GM06990 (cell line): ENCODE measurements at regions not wholly inside any gene's neighbourhood (a gene's known extent, or its start where the extent isn't known, plus 50 kb on each side); places are given as distances from the start of the nearest gene placed in this dataset.

Source experiments
- DNase-seq: peaks from one replicate; pipeline ENCODE4 v3.0.0-alpha.2; 2011; ENCODE audit not compliant: insufficient read length; ENCODE audit errors: extremely low read depth
- H3K27me3 ChIP-seq: replicated peaks from 2 replicates; pipeline ENCODE4 v1.6.0; 2011; ENCODE audit warnings: low read length; ENCODE audit not compliant: control insufficient read depth, insufficient read depth
- H3K36me3 ChIP-seq: 2 replicates; pipeline ENCODE4 v1.5.1; 2011; ENCODE audit warnings: low read length; ENCODE audit not compliant: control insufficient read depth, insufficient read depth
- H3K4me3 ChIP-seq: replicated peaks from 2 replicates; pipeline ENCODE4 v1.5.1; 2011; ENCODE audit warnings: low read depth, mild to moderate bottlenecking, control low read depth, low read length
- TF ChIP-seq, protein P1 (sequence below): IDR thresholded peaks from 2 replicates; pipeline ENCODE4 v1.5.1; 2011; ENCODE audit warnings: low read length, control low read depth, mild to moderate bottlenecking, inconsistent platforms; ENCODE audit not compliant: insufficient read depth, poor library complexity, severe bottlenecking

DNA sequence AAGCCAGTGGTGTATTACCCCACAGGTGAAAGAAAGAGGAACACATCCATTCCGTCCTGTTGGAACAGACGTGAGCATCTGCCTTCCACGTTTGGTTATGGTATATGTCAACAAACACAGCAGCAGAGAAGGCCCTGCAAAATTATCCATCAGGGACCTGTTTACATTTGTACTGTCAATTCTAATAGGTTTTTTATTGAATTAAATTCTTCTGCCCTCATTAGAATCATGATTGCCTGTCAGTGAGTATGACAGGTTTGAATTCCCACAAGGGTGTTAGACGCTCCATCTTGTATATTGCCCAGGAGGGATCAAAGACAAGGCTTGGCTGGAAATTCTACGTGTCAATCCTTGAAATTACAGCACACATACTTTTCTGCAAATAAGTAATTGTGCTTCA, 339.9 kb upstream of the NOCT start:
- TF ChIP-seq, protein P1, sequence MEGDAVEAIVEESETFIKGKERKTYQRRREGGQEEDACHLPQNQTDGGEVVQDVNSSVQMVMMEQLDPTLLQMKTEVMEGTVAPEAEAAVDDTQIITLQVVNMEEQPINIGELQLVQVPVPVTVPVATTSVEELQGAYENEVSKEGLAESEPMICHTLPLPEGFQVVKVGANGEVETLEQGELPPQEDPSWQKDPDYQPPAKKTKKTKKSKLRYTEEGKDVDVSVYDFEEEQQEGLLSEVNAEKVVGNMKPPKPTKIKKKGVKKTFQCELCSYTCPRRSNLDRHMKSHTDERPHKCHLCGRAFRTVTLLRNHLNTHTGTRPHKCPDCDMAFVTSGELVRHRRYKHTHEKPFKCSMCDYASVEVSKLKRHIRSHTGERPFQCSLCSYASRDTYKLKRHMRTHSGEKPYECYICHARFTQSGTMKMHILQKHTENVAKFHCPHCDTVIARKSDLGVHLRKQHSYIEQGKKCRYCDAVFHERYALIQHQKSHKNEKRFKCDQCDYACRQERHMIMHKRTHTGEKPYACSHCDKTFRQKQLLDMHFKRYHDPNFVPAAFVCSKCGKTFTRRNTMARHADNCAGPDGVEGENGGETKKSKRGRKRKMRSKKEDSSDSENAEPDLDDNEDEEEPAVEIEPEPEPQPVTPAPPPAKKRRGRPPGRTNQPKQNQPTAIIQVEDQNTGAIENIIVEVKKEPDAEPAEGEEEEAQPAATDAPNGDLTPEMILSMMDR = no peak
- no peak overlapping the region for H3K4me3 ChIP-seq
- no peak for DNase-seq
- no peaks in the 10 kb centered on the region for H3K27me3 ChIP-seq
- H3K36me3 ChIP-seq = no peaks in the 10 kb centered on the region

DNA sequence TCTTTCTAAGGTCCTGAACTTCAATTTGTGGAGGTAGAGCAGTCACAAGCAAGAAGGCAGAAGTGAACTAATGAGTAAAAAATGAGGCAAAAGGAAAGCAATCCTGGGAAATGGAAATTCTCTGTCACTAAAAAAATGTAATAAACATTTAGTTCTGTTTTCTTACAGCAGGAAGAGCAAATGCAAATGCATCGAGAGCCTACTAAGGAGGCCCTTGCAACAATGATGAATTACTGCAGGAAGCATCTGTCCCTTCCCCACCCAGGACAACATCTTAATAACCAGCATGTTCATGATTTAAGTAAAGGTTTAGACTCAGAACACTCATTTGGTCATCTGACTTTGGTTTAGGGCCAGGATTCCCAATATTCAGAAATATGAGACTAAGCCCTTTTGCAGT, 341.4 kb upstream of the NOCT start:
- Histone ChIP-seq H3K27me3 (no peaks in the 10 kb centered on the region), H3K4me3 (no peak overlapping the region), H3K36me3 (no peaks in the 10 kb centered on the region)
- no peak for DNase-seq
- TF ChIP-seq, protein P1 = no peak

DNA sequence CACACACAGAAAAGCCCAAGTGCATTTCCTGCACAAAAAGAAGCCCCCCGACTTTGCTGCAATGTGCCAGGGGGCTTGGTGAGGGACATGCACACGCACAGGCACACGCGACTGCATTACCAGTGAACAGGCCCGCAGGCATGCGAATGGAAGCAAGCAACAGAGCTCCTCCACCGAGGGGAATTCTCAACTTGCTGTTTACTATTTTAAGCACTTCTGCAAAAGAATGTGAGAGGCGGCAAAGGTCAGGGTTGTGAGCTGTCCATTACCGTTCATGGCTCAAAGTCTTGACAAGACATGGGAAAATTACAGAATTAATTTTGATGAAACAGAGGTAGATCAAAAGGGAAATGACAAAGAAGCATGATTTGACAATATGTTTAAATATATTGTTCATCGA, 342.5 kb upstream of the NOCT start:
- no peak for DNase-seq
- H3K36me3 ChIP-seq = no peaks in the 10 kb centered on the region
- TF ChIP-seq, protein P1 = no peak
- H3K27me3 ChIP-seq = no peaks in the 10 kb centered on the region
- peak overlapping the region; percentile 25; the same call in 1 of the 2 replicates for H3K4me3 ChIP-seq

DNA sequence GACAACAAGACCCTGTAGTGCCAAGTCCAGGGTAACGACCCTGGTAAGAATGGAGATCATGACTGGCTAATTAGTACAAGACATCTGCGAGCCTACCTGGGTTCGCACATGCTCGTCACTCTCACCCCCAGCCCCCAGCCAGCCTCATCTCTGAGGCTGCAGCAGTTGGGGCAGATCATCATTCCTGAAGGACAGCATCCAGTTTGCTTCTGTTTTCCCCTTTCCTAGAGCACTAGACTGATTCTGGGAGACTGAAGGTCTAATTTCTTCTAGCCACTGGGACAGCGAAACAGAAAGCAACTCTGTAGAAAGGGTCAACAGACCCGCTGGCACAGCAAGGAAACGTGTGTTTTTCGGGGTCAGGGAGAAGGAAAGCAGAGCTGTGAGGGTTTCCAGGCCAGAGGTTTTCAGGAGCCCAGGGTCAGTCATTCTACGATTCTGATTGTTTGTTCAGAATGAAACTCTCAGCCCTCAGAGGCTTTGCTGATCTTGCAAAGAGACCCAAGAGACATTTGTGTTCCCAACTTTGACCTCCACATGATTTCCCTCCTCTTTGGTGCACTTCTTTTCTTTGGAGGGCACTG, 343.1 kb upstream of the NOCT start:
- TF ChIP-seq, protein P1 = no peak
- H3K36me3 ChIP-seq = no peaks in the 10 kb centered on the region
- DNase-seq = no peak
- H3K4me3 ChIP-seq = peak overlapping the region; percentile 25
- H3K27me3 ChIP-seq = no peaks in the 10 kb centered on the region

DNA sequence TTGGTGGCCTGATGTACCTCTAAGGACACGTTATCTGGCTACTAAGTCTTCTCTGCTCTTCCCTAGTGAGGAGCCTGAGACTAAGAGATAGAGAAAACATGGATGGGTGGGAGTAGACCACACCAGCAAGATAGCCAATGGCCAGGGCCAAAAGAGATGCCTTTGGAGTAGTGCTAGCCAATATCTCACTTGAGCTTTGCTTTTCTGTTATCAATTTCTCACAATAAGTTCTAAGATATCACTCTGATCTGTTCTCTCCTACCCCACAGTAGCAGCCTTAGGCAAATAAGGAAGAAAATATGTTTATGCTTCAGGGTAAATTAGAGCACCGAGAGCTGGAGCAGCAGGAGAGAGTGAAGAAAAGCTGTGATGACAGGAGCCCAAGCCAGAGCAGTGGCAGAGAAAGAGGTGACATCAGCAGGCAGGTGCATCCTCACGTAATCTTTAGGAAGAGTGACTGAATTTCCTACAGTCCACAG, 343.9 kb upstream of the NOCT start:
- Histone ChIP-seq H3K36me3 (no peaks in the 10 kb centered on the region), H3K27me3 (no peaks in the 10 kb centered on the region), H3K4me3 (no peak overlapping the region)
- TF ChIP-seq, protein P1 = no peak
- no peak for DNase-seq

DNA sequence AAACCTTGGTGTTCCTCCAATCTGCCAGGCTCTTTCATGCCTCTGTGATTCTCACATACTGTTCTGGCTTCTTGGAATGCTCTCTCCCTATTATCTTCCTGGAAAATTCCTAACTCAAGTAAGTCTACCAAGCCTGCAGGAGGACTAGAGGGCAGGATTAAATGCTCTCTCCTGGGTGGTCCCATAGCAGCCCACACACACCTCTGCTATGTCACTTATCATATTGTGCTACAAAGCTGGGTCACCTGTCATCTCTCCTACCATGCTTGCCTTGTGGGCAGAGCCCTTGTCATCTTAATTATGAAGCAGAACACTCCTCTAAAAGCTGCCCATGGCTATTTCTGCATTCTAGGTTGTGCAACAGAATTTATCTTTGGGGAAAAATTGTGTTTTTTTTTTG, 344.5 kb upstream of the NOCT start:
- no peak overlapping the region for H3K4me3 ChIP-seq
- no peaks in the 10 kb centered on the region for H3K27me3 ChIP-seq
- no peaks in the 10 kb centered on the region for H3K36me3 ChIP-seq
- TF ChIP-seq, protein P1 = no peak
- DNase-seq = no peak
